ENCODE measurements at regions not wholly inside any gene's neighbourhood (a gene's known extent, or its start where the extent isn't known, plus 50 kb on each side); places are given as distances from the start of the nearest gene placed in this dataset.

DNA sequence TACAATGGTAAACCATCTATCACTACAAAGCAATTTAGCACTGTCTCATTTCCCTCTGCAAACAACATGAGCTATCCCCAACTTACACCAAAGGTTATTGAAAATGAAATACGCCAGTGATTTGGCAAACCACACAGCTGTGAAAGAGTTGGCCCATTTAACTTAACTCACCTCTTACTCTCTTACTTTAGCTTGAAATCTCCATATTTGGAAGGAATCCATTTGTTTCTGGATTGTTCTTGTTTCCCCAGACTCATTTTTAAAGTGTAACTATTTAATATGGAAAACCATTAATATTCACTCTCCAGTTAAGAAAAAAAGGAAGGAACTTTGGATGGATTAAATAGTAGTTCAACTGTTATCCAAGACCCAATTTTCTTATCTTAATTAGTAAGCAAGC is 93.7 kb upstream of the TRIB2 start:
- TF ChIP-seq, protein P1, sequence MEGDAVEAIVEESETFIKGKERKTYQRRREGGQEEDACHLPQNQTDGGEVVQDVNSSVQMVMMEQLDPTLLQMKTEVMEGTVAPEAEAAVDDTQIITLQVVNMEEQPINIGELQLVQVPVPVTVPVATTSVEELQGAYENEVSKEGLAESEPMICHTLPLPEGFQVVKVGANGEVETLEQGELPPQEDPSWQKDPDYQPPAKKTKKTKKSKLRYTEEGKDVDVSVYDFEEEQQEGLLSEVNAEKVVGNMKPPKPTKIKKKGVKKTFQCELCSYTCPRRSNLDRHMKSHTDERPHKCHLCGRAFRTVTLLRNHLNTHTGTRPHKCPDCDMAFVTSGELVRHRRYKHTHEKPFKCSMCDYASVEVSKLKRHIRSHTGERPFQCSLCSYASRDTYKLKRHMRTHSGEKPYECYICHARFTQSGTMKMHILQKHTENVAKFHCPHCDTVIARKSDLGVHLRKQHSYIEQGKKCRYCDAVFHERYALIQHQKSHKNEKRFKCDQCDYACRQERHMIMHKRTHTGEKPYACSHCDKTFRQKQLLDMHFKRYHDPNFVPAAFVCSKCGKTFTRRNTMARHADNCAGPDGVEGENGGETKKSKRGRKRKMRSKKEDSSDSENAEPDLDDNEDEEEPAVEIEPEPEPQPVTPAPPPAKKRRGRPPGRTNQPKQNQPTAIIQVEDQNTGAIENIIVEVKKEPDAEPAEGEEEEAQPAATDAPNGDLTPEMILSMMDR (IDR thresholded peaks at IDR 0.05): no peak
- no peak for TF ChIP-seq POLR2A (IDR thresholded peaks at IDR 0.05)
